MM.1S (cell line): ENCODE measurements at regions not wholly inside any gene's neighbourhood (a gene's known extent, or its start where the extent isn't known, plus 50 kb on each side); places are given as distances from the start of the nearest gene placed in this dataset.

Experiments used
- DNase-seq: peaks from one replicate; pipeline ENCODE4 v3.0.0-alpha.2; 2015
- H2AFZ ChIP-seq: fragments of 300-600 bp; sonication (generic); 2 replicates; pipeline ENCODE4 v1.6.0; 2016; ENCODE audit warnings: antibody characterized with exemption, low read length
- H3F3A ChIP-seq: fragments of 300-600 bp; sonication (generic); 2 replicates; pipeline ENCODE4 v1.6.1; 2016; ENCODE audit warnings: mild to moderate bottlenecking, antibody characterized with exemption, low read length, moderate library complexity, mixed read lengths; ENCODE audit not compliant: insufficient read depth
- H3K27ac ChIP-seq: fragments of 300-600 bp; sonication (generic); 2 replicates; pipeline ENCODE4 v1.5.1; 2016; ENCODE audit warnings: mild to moderate bottlenecking, low read length
- H3K27me3 ChIP-seq: fragments of 300-600 bp; sonication (generic); replicated peaks from 2 replicates; pipeline ENCODE4 v1.6.0; 2016; ENCODE audit warnings: low read length; ENCODE audit not compliant: insufficient read depth
- H3K36me3 ChIP-seq: fragments of 300-600 bp; sonication (generic); replicated peaks from 2 replicates; pipeline ENCODE4 v1.6.1; 2016; ENCODE audit warnings: mild to moderate bottlenecking, low read length, mixed read lengths; ENCODE audit not compliant: insufficient read depth
- H3K4me1 ChIP-seq: fragments of 300-600 bp; sonication (generic); 2 replicates; pipeline ENCODE4 v1.6.1; 2016; ENCODE audit warnings: low read length, mixed read lengths
- H3K4me2 ChIP-seq: fragments of 300-600 bp; sonication (generic); 2 replicates; pipeline ENCODE4 v1.6.0; 2016; ENCODE audit warnings: low read depth, low read length
- H3K4me3 ChIP-seq: fragments of 300-600 bp; sonication (generic); 2 replicates; pipeline ENCODE4 v1.5.1; 2016; ENCODE audit warnings: low read length, mixed read lengths
- H3K79me2 ChIP-seq: fragments of 300-600 bp; sonication (generic); 2 replicates; pipeline ENCODE4 v1.6.1; 2016; ENCODE audit warnings: mixed run types, low read length, mixed read lengths
- H3K9ac ChIP-seq: fragments of 300-600 bp; sonication (generic); 2 replicates; pipeline ENCODE4 v1.6.1; 2016; ENCODE audit warnings: low read length, mixed read lengths
- H3K9me2 ChIP-seq: fragments of 300-600 bp; sonication (generic); replicated peaks from 2 replicates; pipeline ENCODE4 v1.6.1; 2016; ENCODE audit warnings: mild to moderate bottlenecking, low read length, mixed read lengths; ENCODE audit not compliant: insufficient read depth
- H3K9me3 ChIP-seq: fragments of 300-600 bp; sonication (generic); replicated peaks from 2 replicates; pipeline ENCODE4 v1.6.1; 2016; ENCODE audit warnings: mild to moderate bottlenecking, low read length, mixed read lengths; ENCODE audit not compliant: insufficient read depth
- H4K20me1 ChIP-seq: fragments of 300-600 bp; sonication (generic); 2 replicates; pipeline ENCODE4 v1.6.1; 2016; ENCODE audit warnings: mild to moderate bottlenecking, low read length, moderate library complexity, mixed read lengths; ENCODE audit not compliant: insufficient read depth
- CTCF ChIP-seq: fragments of 300-600 bp; sonication (generic); IDR thresholded peaks from 2 replicates; pipeline ENCODE4 v1.5.1; 2016; ENCODE audit warnings: antibody characterized with exemption, low read length, mixed read lengths
- EZH2 ChIP-seq: fragments of 300-600 bp; sonication (generic); optimal IDR thresholded peaks from 2 replicates; pipeline ENCODE3; 2017; ENCODE audit warnings: low read depth, mild to moderate bottlenecking, antibody characterized with exemption, low read length, mixed read lengths
- EZH2phosphoT487 ChIP-seq: fragments of 300-600 bp; sonication (generic); IDR thresholded peaks from 2 replicates; pipeline ENCODE4 v1.6.1; 2018; ENCODE audit warnings: antibody characterized with exemption, low read length

- Histone ChIP-seq H3K27ac (no peak overlapping the region), H4K20me1 (no peaks in the 10 kb centered on the region), H3K9me3 (no peaks in the 10 kb centered on the region), H3K27me3 (no peaks in the 10 kb centered on the region), H3F3A (no peaks in the 10 kb centered on the region), H3K9ac (no peak overlapping the region), H3K4me2 (no peak overlapping the region), H3K4me3 (no peak overlapping the region), H3K79me2 (no peaks in the 10 kb centered on the region), H3K4me1 (no peaks in the 10 kb centered on the region), H3K9me2 (no peaks in the 10 kb centered on the region), H2AFZ (no peak overlapping the region), H3K36me3 (no peaks in the 10 kb centered on the region)
- TF ChIP-seq EZH2 (no peak), CTCF (no peak), EZH2phosphoT487 (no peak)
- no peak for DNase-seq
These were observed 71.8 kb upstream of the MAPK10 start for GRCh38 chr4:86431543-86432116.

DNA sequence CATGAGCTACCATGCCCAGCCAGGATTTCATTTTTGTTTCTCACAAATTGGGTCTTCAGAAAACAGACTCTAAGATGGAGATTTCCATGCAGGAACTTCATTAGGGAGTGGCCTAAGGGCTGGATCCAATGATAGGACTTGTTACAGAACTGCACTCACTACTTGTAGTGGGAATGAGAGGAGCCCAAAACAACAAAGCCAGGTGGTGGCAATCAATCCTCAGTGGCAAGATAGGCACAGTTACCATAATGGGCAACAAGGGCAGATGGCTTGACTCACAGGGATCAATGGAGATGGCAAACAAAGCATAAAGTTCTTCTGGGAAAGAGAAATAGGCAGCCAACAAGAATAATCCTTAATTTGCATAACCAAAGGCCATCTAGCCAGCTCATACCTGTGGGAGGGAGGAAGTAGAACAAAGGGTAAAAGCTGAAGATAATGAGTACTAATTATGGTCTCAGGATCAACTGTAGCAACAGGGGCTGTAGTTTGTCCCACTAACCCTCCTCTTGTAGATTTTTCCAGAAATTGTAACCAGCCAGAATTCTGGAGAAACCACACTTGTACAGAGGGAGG lies 72.8 kb upstream of the MAPK10 start:
- Histone ChIP-seq H3K27ac (no peak overlapping the region), H3K9ac (no peak overlapping the region), H3K36me3 (no peaks in the 10 kb centered on the region), H3K4me2 (no peak overlapping the region), H2AFZ (no peak overlapping the region), H3K9me3 (no peaks in the 10 kb centered on the region), H3K9me2 (no peaks in the 10 kb centered on the region), H3K4me3 (no peak overlapping the region), H3K4me1 (no peaks in the 10 kb centered on the region), H4K20me1 (no peaks in the 10 kb centered on the region), H3F3A (no peaks in the 10 kb centered on the region), H3K79me2 (no peaks in the 10 kb centered on the region), H3K27me3 (no peaks in the 10 kb centered on the region)
- TF ChIP-seq EZH2 (no peak), CTCF (no peak), EZH2phosphoT487 (no peak)
- DNase-seq: no peak

DNA sequence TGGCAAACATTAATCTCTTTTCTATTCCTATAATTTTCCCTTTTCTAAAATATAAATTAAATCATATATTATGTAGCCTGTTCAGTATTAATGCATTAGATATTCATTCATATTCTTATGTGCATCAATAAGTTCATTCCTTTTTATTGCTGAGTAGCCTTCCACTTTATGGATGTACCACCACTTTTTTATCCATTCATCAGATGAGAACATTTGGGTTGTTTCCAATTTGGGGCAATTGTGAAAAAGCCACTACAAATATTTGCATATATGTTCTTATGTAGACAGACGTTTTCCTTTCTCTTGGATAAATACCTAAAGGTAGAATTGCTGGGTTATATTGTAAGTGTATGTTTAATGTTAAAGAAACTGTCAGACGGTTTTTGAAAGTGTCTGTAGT lies 79.4 kb upstream of the MAPK10 start:
- no peaks in the 10 kb centered on the region for H3K36me3 ChIP-seq

More for the DNA sequence above, 79.4 kb upstream of the MAPK10 start:
- Histone ChIP-seq H3K9ac (no peak overlapping the region), H3K4me2 (no peak overlapping the region), H3K4me3 (no peak overlapping the region), H3K9me2 (no peaks in the 10 kb centered on the region), H4K20me1 (no peaks in the 10 kb centered on the region), H3F3A (no peaks in the 10 kb centered on the region), H3K27me3 (no peaks in the 10 kb centered on the region), H3K9me3 (no peaks in the 10 kb centered on the region), H2AFZ (no peak overlapping the region), H3K79me2 (no peaks in the 10 kb centered on the region), H3K27ac (no peak overlapping the region), H3K4me1 (no peaks in the 10 kb centered on the region)
- TF ChIP-seq CTCF: no peak
- no peak for TF ChIP-seq EZH2phosphoT487
- TF ChIP-seq EZH2: no peak
- DNase-seq: no peak
